HG03139 (cell line): ENCODE measurements at regions not wholly inside any gene's neighbourhood (a gene's known extent, or its start where the extent isn't known, plus 50 kb on each side); places are given as distances from the start of the nearest gene placed in this dataset.
"Not testable (repeated sequence)": the region's sequence is repeated elsewhere in the genome, so short reads cannot be mapped to it uniquely, and the experiment has no call there.

Experiments
- ATAC-seq: cut with Tn5 transposase; IDR thresholded peaks from one replicate; pipeline ENCODE4 v1.9.1; 2021; ENCODE audit not compliant: unreplicated experiment

- no peak for ATAC-seq
Measured at GRCh38 chr18:59980188-59980637, 80.4 kb downstream of the PMAIP1 start.

- no peak for ATAC-seq
Measured at GRCh38 chr18:59971871-59972428, 72.2 kb downstream of the PMAIP1 start.

GRCh38 chr18:59971144-59971543 lies 71.3 kb downstream of the PMAIP1 start:
- peak; percentile 70 for ATAC-seq

GRCh38 chr18:59969477-59970028 lies 69.8 kb downstream of the PMAIP1 start:
- not testable (repeated sequence) for ATAC-seq

GRCh38 chr18:59968583-59968982 lies 68.8 kb downstream of the PMAIP1 start:
- no peak for ATAC-seq

- no peak for ATAC-seq
Measured at GRCh38 chr18:59967878-59968277, 68.1 kb downstream of the PMAIP1 start.

GRCh38 chr18:59966913-59967312 lies 67.1 kb downstream of the PMAIP1 start:
- ATAC-seq = no peak

GRCh38 chr18:59963229-59963628 lies 63.4 kb downstream of the PMAIP1 start:
- ATAC-seq = no peak

GRCh38 chr18:59961070-59961469 lies 61.3 kb downstream of the PMAIP1 start:
- ATAC-seq = peak; percentile 72

- ATAC-seq = no peak
Measured at GRCh38 chr18:59960272-59960671, 60.5 kb downstream of the PMAIP1 start.

- ATAC-seq = no peak
Measured at GRCh38 chr18:59959606-59960005, 59.8 kb downstream of the PMAIP1 start.

GRCh38 chr18:59959073-59959472 lies 59.3 kb downstream of the PMAIP1 start:
- ATAC-seq = no peak

- ATAC-seq = no peak
Measured at GRCh38 chr18:59957957-59958356, 58.2 kb downstream of the PMAIP1 start.

GRCh38 chr18:59954755-59955156 lies 55.0 kb downstream of the PMAIP1 start:
- no peak for ATAC-seq

- no peak for ATAC-seq
Measured at GRCh38 chr18:59954241-59954640, 54.4 kb downstream of the PMAIP1 start.
